WTC11 (cell line): ENCODE measurements at regions not wholly inside any gene's neighbourhood (a gene's known extent, or its start where the extent isn't known, plus 50 kb on each side); places are given as distances from the start of the nearest gene placed in this dataset.

Experiments used
- ATAC-seq: fragments of 200-7000 bp; cut with Tn5 transposase; 2 replicates; pipeline ENCODE4 v1.10.0; 2021; ENCODE audit warnings: mild to moderate bottlenecking, moderate library complexity
- CTCF ChIA-PET: fragments of 300-600 bp; sonication (Branson Sonifier 250); formaldehyde crosslinking; loops from one replicate; lab custom pipeline; 2021; ENCODE audit warnings: antibody characterized with exemption; lab: Charles Lee
- POLR2A ChIA-PET: fragments of 350-600 bp; sonication (Branson Sonifier 250); formaldehyde crosslinking; loops from one replicate; lab custom pipeline; 2021; ENCODE audit warnings: antibody characterized with exemption; lab: Charles Lee
- DNase-seq: peaks from one replicate; pipeline ENCODE4 v3.0.0; 2021; ENCODE audit warnings: low spot score
- H3K27ac Mint-ChIP-seq: 2 replicates; pipeline ENCODE4 v1.8.0; 2021; ENCODE audit warnings: mixed read lengths
- H3K27me3 Mint-ChIP-seq: 2 replicates; pipeline ENCODE4 v1.8.0; 2021; ENCODE audit warnings: low read depth, mild to moderate bottlenecking, moderate library complexity, mixed read lengths
- H3K36me3 Mint-ChIP-seq: 2 replicates; pipeline ENCODE4 v1.8.0; 2021; ENCODE audit warnings: mixed read lengths
- H3K4me1 Mint-ChIP-seq: 2 replicates; pipeline ENCODE4 v1.8.0; 2022; ENCODE audit warnings: mixed read lengths
- H3K4me3 Mint-ChIP-seq: 2 replicates; pipeline ENCODE4 v1.8.0; 2021; ENCODE audit warnings: mild to moderate bottlenecking, moderate library complexity, mixed read lengths
- H3K9me3 Mint-ChIP-seq: 2 replicates; pipeline ENCODE4 v1.8.0; 2021; ENCODE audit warnings: mixed read lengths
- AFF4 ChIP-seq: sonication (generic); formaldehyde crosslinking; IDR thresholded peaks from 2 replicates; pipeline ENCODE4 v1.8.1; 2023; ENCODE audit warnings: mild to moderate bottlenecking, missing genetic modification reagents, borderline replicate concordance
- ATF1 ChIP-seq: sonication (generic); formaldehyde crosslinking; IDR thresholded peaks from 2 replicates; pipeline ENCODE4 v1.8.1; 2023; ENCODE audit warnings: mild to moderate bottlenecking, moderate library complexity, missing genetic modification reagents
- ATF3 ChIP-seq: sonication (generic); formaldehyde crosslinking; conservative IDR thresholded peaks from 2 replicates; pipeline ENCODE4 v1.8.1; 2022; ENCODE audit warnings: mild to moderate bottlenecking, missing genetic modification reagents
- EMX1 ChIP-seq: fragments of 250-450 bp; sonication (Bioruptor Pico); IDR thresholded peaks from 2 replicates; pipeline ENCODE4 v1.8.0; 2021; ENCODE audit warnings: mild to moderate bottlenecking
- FOXP1 ChIP-seq: sonication (generic); formaldehyde crosslinking; IDR thresholded peaks from 2 replicates; pipeline ENCODE4 v1.8.0; 2022; ENCODE audit warnings: missing genetic modification reagents, mild to moderate bottlenecking, moderate library complexity, borderline replicate concordance
- GRHL2 ChIP-seq: fragments of 250-450 bp; sonication (Bioruptor Pico); IDR thresholded peaks from 2 replicates; pipeline ENCODE4 v1.8.0; 2022; ENCODE audit warnings: mild to moderate bottlenecking, moderate library complexity; ENCODE audit not compliant: insufficient replicate concordance, severe bottlenecking
- MYBL2 ChIP-seq: sonication (generic); formaldehyde crosslinking; IDR thresholded peaks from 2 replicates; pipeline ENCODE4 v1.8.1; 2023; ENCODE audit warnings: mild to moderate bottlenecking, moderate library complexity, missing genetic modification reagents
- SP1 ChIP-seq: sonication (generic); formaldehyde crosslinking; conservative IDR thresholded peaks from 2 replicates; pipeline ENCODE4 v1.8.1; 2022; ENCODE audit warnings: missing genetic modification reagents
- ZNF219 ChIP-seq: sonication (generic); formaldehyde crosslinking; IDR thresholded peaks from 2 replicates; pipeline ENCODE4 v1.8.0; 2023; ENCODE audit warnings: missing genetic modification reagents, mild to moderate bottlenecking, borderline replicate concordance
- ZNF263 ChIP-seq: sonication (generic); formaldehyde crosslinking; IDR thresholded peaks from 2 replicates; pipeline ENCODE4 v1.8.1; 2022; ENCODE audit warnings: low read depth, mild to moderate bottlenecking, moderate library complexity, missing genetic modification reagents
- ZNF317 ChIP-seq: sonication (generic); formaldehyde crosslinking; IDR thresholded peaks from 2 replicates; pipeline ENCODE4 v1.8.1; 2023; ENCODE audit warnings: low read depth, mild to moderate bottlenecking, moderate library complexity, missing genetic modification reagents, borderline replicate concordance
- ZNF396 ChIP-seq: fragments of 250-450 bp; sonication (Bioruptor Pico); IDR thresholded peaks from 2 replicates; pipeline ENCODE4 v1.8.0; 2021; ENCODE audit warnings: mild to moderate bottlenecking, moderate library complexity, borderline replicate concordance
- TF ChIP-seq, protein P1 (sequence below): sonication (generic); formaldehyde crosslinking; IDR thresholded peaks from 2 replicates; pipeline ENCODE4 v1.8.0; 2023; ENCODE audit warnings: mild to moderate bottlenecking, missing genetic modification reagents
- TF ChIP-seq, protein P2 (sequence below): fragments of 250-450 bp; sonication (Bioruptor Pico); IDR thresholded peaks from 2 replicates; pipeline ENCODE4 v1.9.0; 2021; ENCODE audit warnings: mild to moderate bottlenecking

- H3K36me3 Mint-ChIP-seq: peaks cover 2% of the 10 kb centered on the region; the same call in 1 of the 2 replicates
- no peaks in the 10 kb centered on the region for H3K9me3 Mint-ChIP-seq
- ATAC-seq (no peak), DNase-seq (no peak)
- H3K4me3 Mint-ChIP-seq: no peak overlapping the region
- TF ChIP-seq, protein P1, sequence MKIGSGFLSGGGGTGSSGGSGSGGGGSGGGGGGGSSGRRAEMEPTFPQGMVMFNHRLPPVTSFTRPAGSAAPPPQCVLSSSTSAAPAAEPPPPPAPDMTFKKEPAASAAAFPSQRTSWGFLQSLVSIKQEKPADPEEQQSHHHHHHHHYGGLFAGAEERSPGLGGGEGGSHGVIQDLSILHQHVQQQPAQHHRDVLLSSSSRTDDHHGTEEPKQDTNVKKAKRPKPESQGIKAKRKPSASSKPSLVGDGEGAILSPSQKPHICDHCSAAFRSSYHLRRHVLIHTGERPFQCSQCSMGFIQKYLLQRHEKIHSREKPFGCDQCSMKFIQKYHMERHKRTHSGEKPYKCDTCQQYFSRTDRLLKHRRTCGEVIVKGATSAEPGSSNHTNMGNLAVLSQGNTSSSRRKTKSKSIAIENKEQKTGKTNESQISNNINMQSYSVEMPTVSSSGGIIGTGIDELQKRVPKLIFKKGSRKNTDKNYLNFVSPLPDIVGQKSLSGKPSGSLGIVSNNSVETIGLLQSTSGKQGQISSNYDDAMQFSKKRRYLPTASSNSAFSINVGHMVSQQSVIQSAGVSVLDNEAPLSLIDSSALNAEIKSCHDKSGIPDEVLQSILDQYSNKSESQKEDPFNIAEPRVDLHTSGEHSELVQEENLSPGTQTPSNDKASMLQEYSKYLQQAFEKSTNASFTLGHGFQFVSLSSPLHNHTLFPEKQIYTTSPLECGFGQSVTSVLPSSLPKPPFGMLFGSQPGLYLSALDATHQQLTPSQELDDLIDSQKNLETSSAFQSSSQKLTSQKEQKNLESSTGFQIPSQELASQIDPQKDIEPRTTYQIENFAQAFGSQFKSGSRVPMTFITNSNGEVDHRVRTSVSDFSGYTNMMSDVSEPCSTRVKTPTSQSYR (CRISPR knock-in tag): no peak
- TF ChIP-seq EMX1 (CRISPR knock-in tag) (no peak), ZNF219 (CRISPR knock-in tag) (no peak), ATF1 (CRISPR knock-in tag) (no peak), ZNF263 (CRISPR knock-in tag) (no peak), SP1 (CRISPR knock-in tag) (no peak), ZNF317 (no peak)
- H3K4me1 Mint-ChIP-seq: peaks cover 15% of the 10 kb centered on the region
- peaks cover 10% of the 10 kb centered on the region for H3K27me3 Mint-ChIP-seq
- ChIA-PET CTCF (no interaction called here), POLR2A (no interaction called here)
- H3K27ac Mint-ChIP-seq: no peak overlapping the region
These were observed 56.2 kb upstream of the CAPRIN2 start for GRCh38 chr12:30810918-30811317.

DNA sequence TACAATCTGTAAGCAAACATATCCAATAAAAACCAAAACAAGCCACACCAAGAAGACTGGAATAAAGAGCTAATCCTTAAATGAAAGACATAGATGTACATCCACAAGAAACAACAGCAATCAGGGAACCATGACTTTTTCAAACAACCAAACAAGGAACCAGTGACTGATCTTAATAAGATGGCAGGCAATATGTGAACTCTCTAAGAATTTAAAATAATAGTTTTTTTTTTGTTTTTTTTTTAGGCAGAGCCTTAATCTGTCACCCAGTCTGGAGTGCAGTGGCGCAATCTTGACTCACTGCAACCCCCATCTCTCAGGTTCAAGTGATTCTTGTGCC, 52.9 kb upstream of the CAPRIN2 start:
- ATAC-seq (no peak), DNase-seq (no peak)
- ChIA-PET CTCF (interaction anchor here (1.0 to 1.7 kb wide), 4 partner anchors 11 to 203 kb away, joined by 3 to 7 read pairs (median 4); partner anchors contain the start of gene CAPRIN2), POLR2A (no interaction called here)
- peaks cover 34% of the 10 kb centered on the region for H3K27me3 Mint-ChIP-seq
- H3K9me3 Mint-ChIP-seq: peaks cover 21% of the 10 kb centered on the region
- H3K4me1 Mint-ChIP-seq: peaks cover 27% of the 10 kb centered on the region
- no peak overlapping the region for H3K27ac Mint-ChIP-seq
- no peak overlapping the region for H3K4me3 Mint-ChIP-seq
- peaks cover 26% of the 10 kb centered on the region for H3K36me3 Mint-ChIP-seq
- TF ChIP-seq ATF3 (CRISPR knock-in tag) (no peak), ZNF396 (CRISPR knock-in tag) (no peak), ZNF317 (no peak), FOXP1 (CRISPR knock-in tag) (no peak), AFF4 (CRISPR knock-in tag) (no peak), MYBL2 (CRISPR knock-in tag) (no peak), GRHL2 (CRISPR knock-in tag) (no peak)
- TF ChIP-seq, protein P2, sequence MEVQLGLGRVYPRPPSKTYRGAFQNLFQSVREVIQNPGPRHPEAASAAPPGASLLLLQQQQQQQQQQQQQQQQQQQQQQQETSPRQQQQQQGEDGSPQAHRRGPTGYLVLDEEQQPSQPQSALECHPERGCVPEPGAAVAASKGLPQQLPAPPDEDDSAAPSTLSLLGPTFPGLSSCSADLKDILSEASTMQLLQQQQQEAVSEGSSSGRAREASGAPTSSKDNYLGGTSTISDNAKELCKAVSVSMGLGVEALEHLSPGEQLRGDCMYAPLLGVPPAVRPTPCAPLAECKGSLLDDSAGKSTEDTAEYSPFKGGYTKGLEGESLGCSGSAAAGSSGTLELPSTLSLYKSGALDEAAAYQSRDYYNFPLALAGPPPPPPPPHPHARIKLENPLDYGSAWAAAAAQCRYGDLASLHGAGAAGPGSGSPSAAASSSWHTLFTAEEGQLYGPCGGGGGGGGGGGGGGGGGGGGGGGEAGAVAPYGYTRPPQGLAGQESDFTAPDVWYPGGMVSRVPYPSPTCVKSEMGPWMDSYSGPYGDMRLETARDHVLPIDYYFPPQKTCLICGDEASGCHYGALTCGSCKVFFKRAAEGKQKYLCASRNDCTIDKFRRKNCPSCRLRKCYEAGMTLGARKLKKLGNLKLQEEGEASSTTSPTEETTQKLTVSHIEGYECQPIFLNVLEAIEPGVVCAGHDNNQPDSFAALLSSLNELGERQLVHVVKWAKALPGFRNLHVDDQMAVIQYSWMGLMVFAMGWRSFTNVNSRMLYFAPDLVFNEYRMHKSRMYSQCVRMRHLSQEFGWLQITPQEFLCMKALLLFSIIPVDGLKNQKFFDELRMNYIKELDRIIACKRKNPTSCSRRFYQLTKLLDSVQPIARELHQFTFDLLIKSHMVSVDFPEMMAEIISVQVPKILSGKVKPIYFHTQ: no peak
